GM12875 (cell line): ENCODE measurements at regions not wholly inside any gene's neighbourhood (a gene's known extent, or its start where the extent isn't known, plus 50 kb on each side); places are given as distances from the start of the nearest gene placed in this dataset.

Source experiments
- H3K4me3 ChIP-seq: one replicate; pipeline ENCODE4 v1.5.1; 2011; ENCODE audit warnings: low read depth, low read length, control low read depth
- TF ChIP-seq, protein P1 (sequence below): IDR thresholded peaks from 2 replicates; pipeline ENCODE4 v1.5.1; 2011; ENCODE audit warnings: low read depth, mild to moderate bottlenecking, control low read depth, inconsistent platforms, low read length, moderate library complexity, borderline replicate concordance; ENCODE audit not compliant: insufficient read depth

DNA sequence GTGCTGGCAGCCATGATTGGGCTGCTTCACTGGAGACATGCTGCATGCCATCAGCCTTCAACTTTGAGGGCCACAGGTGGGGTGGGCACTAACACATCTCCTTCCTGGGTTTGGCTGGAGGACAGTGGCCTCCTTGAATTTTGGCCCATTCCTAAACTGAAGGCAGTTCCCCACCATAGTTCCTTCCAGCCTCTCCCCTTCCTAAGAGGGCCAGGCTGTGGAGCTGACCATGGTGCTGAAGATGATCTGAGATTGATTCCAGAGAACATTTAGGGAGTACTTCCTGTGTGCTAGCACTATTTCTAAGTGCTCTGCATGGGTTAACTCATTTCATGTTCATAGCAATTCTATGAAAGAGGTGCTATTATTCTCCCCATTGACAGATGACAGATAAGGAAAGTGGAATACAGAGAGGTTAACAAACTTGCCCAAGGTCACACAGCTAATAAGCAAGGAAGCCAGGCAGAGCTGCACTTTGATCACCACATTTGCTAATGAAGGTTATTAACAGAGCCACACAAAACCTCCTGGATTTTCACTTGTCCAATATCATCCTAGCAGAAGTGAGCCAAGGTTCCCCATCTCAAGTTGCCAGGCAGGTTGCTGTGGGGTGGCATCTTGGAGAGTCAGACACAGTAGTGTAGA is 175.3 kb downstream of the ZIC5 start:
- TF ChIP-seq, protein P1, sequence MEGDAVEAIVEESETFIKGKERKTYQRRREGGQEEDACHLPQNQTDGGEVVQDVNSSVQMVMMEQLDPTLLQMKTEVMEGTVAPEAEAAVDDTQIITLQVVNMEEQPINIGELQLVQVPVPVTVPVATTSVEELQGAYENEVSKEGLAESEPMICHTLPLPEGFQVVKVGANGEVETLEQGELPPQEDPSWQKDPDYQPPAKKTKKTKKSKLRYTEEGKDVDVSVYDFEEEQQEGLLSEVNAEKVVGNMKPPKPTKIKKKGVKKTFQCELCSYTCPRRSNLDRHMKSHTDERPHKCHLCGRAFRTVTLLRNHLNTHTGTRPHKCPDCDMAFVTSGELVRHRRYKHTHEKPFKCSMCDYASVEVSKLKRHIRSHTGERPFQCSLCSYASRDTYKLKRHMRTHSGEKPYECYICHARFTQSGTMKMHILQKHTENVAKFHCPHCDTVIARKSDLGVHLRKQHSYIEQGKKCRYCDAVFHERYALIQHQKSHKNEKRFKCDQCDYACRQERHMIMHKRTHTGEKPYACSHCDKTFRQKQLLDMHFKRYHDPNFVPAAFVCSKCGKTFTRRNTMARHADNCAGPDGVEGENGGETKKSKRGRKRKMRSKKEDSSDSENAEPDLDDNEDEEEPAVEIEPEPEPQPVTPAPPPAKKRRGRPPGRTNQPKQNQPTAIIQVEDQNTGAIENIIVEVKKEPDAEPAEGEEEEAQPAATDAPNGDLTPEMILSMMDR, result no peak
- no peak overlapping the region for H3K4me3 ChIP-seq

DNA sequence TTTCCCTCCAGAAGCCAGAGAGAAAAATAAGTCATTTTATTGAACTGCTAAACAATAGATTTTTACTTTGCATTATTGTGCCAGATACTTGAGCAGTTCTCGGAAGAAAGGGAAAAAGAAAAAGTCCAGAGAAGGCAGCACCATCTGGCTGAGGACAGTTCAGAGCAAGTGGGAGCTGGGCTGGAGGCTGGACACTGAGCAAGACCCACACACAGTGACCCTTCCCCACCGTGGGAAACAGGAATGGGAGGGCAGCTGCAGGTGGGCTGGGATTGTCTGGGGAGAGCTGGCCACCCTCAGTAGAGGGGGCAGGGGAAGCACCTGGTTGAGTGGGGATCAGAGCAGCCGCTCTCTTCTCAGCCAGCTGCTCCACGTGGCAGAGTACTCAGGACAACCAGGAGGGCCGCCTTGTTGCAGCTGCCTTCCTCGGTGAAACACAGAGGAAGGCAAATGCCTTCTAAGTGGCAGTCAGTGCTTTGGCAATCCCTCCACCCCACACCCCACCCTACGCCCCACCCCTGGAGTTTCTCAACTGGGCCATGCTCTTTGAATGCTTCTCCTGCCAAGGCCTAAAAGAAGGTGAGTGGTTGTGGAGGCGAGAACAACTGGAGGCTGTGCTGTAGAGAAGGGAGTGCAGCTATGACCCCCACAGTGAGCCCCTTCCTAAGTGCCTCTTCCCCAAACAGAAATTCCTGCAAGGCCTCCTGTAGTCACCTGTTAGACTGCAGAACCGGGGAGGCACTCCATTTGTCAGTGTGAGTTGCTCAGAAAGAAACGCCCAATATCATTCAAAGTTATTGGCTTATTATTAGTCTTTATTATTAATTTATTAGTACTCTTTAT is 179.3 kb downstream of the ZIC5 start:
- no peak overlapping the region for H3K4me3 ChIP-seq
- TF ChIP-seq, protein P1, result no peak

DNA sequence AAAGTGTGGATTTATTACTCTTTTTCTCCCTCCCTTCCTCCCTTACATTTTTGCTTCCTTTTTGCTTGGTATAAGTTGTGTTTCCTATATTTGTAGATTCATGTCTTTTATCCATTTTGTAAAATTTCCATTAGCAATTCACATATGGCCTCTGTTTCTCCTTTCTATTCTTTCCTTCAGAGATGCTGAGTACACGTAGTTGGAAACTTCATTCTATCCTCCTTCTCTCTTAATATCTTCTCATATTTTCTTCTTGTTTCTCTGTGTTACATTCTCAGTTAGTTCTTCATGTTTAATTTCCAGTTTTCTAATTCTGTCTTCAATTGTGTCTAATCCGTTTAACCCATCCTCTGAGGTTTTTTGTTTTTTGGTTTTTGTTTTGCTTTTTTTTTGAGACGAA is 188.9 kb downstream of the ZIC5 start:
- H3K4me3 ChIP-seq, result no peak overlapping the region

DNA sequence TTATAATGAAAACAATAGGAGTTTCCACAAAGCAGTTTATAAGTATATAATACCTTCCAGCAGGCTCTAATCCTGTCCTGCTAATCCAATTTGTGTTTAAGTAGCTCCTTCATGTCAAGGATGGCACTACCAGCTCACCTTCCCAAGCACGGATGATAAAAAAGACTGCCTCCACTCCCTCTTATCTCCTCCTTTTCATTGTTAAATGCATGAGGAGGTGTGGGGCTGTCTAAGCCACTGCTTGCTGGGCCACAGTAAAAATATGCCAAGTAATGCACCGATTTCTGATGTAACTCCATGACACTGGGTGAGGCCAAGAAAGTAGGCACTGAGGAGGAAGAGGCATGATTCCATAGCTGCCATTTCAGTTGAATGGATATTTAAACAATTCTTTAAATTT is 193.1 kb downstream of the ZIC5 start:
- TF ChIP-seq, protein P1, result no peak
- no peak overlapping the region for H3K4me3 ChIP-seq

More for the DNA sequence above, 188.9 kb downstream of the ZIC5 start:
- TF ChIP-seq, protein P1, result no peak

DNA sequence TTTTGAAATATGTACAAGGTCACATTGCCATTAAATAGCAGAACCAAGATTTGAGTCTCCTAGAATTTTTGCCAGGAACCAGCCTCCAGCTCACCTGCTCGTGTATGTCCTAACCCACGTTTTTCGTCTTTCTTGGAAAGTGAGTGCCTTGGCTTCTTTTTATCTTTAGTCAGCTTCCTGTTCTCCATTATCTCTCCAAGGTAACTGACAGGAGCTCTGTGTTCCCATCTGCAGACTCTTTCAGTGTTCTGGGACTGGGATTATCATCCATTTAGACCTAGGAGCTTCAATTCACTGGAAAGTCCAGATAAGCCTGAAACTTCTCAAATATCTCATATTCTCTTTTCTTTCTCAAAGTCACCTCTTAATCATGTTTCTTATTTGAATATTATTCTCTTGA is 193.7 kb downstream of the ZIC5 start:
- TF ChIP-seq, protein P1, result no peak
- no peak overlapping the region for H3K4me3 ChIP-seq

DNA sequence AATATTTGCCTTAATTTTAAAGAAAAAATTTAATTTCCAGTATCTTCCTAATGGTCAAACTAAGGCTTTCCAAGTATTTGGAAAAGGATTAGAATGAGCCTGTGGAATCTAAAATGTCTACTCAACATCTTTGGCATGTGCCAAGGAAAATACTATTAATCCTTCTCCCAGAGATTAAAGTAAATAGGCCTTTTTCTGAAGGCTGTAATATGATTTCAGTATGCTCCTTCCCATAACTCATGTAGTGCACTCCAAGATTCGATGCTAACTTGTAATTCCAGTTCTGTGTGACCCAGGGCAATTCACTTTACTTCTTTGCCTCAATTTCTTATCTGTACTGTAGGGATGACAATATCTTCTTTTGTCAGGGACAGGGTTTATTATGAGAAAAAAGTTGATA is 196.9 kb downstream of the ZIC5 start:
- TF ChIP-seq, protein P1, result no peak
- no peak overlapping the region for H3K4me3 ChIP-seq

DNA sequence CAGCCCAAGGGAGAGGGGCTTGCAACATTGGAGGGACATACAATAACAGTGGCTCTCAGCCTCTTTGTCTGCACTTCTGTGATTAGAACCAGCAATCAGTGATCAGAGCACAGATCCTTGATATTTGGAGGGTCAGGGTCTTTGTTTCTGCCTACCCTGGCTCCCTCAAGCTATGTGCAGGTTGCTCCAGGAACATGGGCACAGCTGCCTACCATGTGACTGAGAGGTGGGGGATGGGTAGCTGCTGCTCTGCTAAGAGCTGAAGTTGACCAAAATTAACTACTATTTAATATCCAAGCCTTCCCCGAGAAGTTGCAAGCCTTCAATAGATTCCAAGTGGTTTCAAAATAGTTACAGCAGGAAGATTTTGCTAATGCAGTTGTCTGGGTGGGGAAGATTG is 202.6 kb downstream of the ZIC5 start:
- TF ChIP-seq, protein P1, result no peak

More for the DNA sequence above, 202.6 kb downstream of the ZIC5 start:
- no peak overlapping the region for H3K4me3 ChIP-seq
